Kidney (tissue), 13 donors: ENCODE measurements at regions not wholly inside any gene's neighbourhood (a gene's known extent, or its start where the extent isn't known, plus 50 kb on each side); places are given as distances from the start of the nearest gene placed in this dataset.

Source experiments
- DNase-seq, 5 donors: peaks; one replicate each; pipeline ENCODE4 v3.0.0-alpha.2; 2013 to 2020
- FAIRE-seq: peaks from 2 replicates; lab custom pipeline; 2012; peaks lifted over from hg19 to GRCh38; lab: Jason Lieb, UNC
- H3K27ac ChIP-seq, 2 donors: one replicate each; pipeline ENCODE4 v1.7.0; 2013; ENCODE audit warnings: low read depth in 2 of 2, low read length in 2 of 2, inconsistent platforms in 1 of 2
- H3K27me3 ChIP-seq: one replicate; pipeline ENCODE4 v1.7.1; 2013; ENCODE audit warnings: low read length, inconsistent platforms; ENCODE audit not compliant: control insufficient read depth, insufficient read depth
- H3K36me3 ChIP-seq, 3 donors: one replicate each; pipeline versions ENCODE4 v1.7.0 to v1.7.1; 2013; ENCODE audit warnings: low read length in 3 of 3, control low read depth in 1 of 3, inconsistent platforms in 1 of 3; ENCODE audit not compliant: insufficient read depth in 3 of 3, control insufficient read depth in 2 of 3
- H3K4me1 ChIP-seq, 3 donors: one replicate each; pipeline versions ENCODE4 v1.7.0 to v1.7.1; 2013; ENCODE audit warnings: low read length in 3 of 3, inconsistent platforms in 1 of 3, low read depth in 1 of 3; ENCODE audit not compliant: control insufficient read depth in 2 of 3, insufficient read depth in 2 of 3
- H3K4me3 ChIP-seq, 3 donors: one replicate each; pipeline versions ENCODE4 v1.7.0 to v1.8.1; 2013; ENCODE audit warnings: low read length in 3 of 3, control low read depth in 1 of 3, inconsistent platforms in 1 of 3
- H3K9ac ChIP-seq, 3 donors: one replicate each; pipeline versions ENCODE4 v1.7.0 to v1.7.1; 2013; ENCODE audit warnings: low read length in 3 of 3, control low read depth in 1 of 3, inconsistent platforms in 1 of 3
- H3K9me3 ChIP-seq, 3 donors: one replicate each; pipeline versions ENCODE4 v1.7.0 to v1.7.1; 2013; ENCODE audit warnings: low read length in 3 of 3, control low read depth in 1 of 3, inconsistent platforms in 1 of 3; ENCODE audit not compliant: control insufficient read depth in 2 of 3, insufficient read depth in 1 of 3
- CTCF ChIP-seq: IDR thresholded peaks from 3 replicates; pipeline ENCODE4 v1.5.1; 2012; ENCODE audit warnings: mild to moderate bottlenecking, moderate library complexity, borderline replicate concordance; ENCODE audit not compliant: insufficient read depth; ENCODE audit errors: extremely low read depth
- intact Hi-C: fragments of 100-400 bp; cut with DNase I; formaldehyde crosslinking; loops from one replicate; pipeline ENCODE4 v1.11.1; 2022
- donor health status: control.
- donor health status: control.
- donor health status: control.
- donor health status: control.
- donor health status: control.
- donor health status: DM: yes; HTN: yes; CAD: no.
- donor health status: Normal renal cell carcinoma (clear cell type).

- no peak overlapping the region for H3K9ac ChIP-seq
- H3K36me3 ChIP-seq = no peaks in the 10 kb centered on the region
- no peaks in the 10 kb centered on the region for H3K4me1 ChIP-seq
- FAIRE-seq = no peak
- no peaks in the 10 kb centered on the region for H3K27me3 ChIP-seq
- intact Hi-C loops = no loop called here
- H3K9me3 ChIP-seq = no peaks in the 10 kb centered on the region
- no peak for DNase-seq
- no peak for TF ChIP-seq CTCF
- H3K4me3 ChIP-seq = no peak overlapping the region
- no peak overlapping the region for H3K27ac ChIP-seq
These were observed 460.0 kb downstream of the PSAT1 start for GRCh38 chr9:78756813-78757510.

- H3K27ac ChIP-seq = no peak overlapping the region
- intact Hi-C loops = no loop called here
- FAIRE-seq = no peak
- no peak overlapping the region for H3K4me3 ChIP-seq
- no peaks in the 10 kb centered on the region for H3K4me1 ChIP-seq
- DNase-seq = no peak
- TF ChIP-seq CTCF = no peak
- no peaks in the 10 kb centered on the region for H3K9me3 ChIP-seq
- H3K36me3 ChIP-seq = no peaks in the 10 kb centered on the region
- no peaks in the 10 kb centered on the region for H3K27me3 ChIP-seq
- no peak overlapping the region for H3K9ac ChIP-seq
These were observed 466.5 kb downstream of the PSAT1 start for GRCh38 chr9:78763424-78763823.

GRCh38 chr9:78765861-78766260, 468.9 kb downstream of the PSAT1 start:
- Histone ChIP-seq H3K4me1 (no peaks in the 10 kb centered on the region), H3K4me3 (no peak overlapping the region), H3K9me3 (no peaks in the 10 kb centered on the region), H3K27me3 (no peaks in the 10 kb centered on the region), H3K36me3 (no peaks in the 10 kb centered on the region), H3K9ac (no peak overlapping the region), H3K27ac (no peak overlapping the region)
- no peak for DNase-seq
- intact Hi-C loops = no loop called here
- TF ChIP-seq CTCF = no peak
- no peak for FAIRE-seq

GRCh38 chr9:78767490-78767889, 470.6 kb downstream of the PSAT1 start:
- intact Hi-C loops = no loop called here
- Histone ChIP-seq H3K27me3 (no peaks in the 10 kb centered on the region), H3K4me1 (no peaks in the 10 kb centered on the region), H3K9ac (no peak overlapping the region), H3K4me3 (no peak overlapping the region), H3K9me3 (no peaks in the 10 kb centered on the region), H3K36me3 (no peaks in the 10 kb centered on the region), H3K27ac (no peak overlapping the region)
- DNase-seq = peak in 1 of 5 donors; percentile 18
- TF ChIP-seq CTCF = no peak
- FAIRE-seq = no peak
